CD14-positive monocyte (primary cell): ENCODE measurements at regions not wholly inside any gene's neighbourhood (a gene's known extent, or its start where the extent isn't known, plus 50 kb on each side); places are given as distances from the start of the nearest gene placed in this dataset.

Source experiments
- DNase-seq, 3 donors: peaks; one replicate each; pipeline ENCODE4 v3.0.0-alpha.2; 2011 to 2022
- H2AFZ ChIP-seq: 2 replicates; pipeline ENCODE4 v1.6.0; 2012; ENCODE audit warnings: mild to moderate bottlenecking, low read depth, low read length, inconsistent platforms; ENCODE audit not compliant: insufficient read depth, poor library complexity, severe bottlenecking
- H3K27ac ChIP-seq, 2 donors: 1 replicate in 1 of 2; 2 replicates in 1 of 2; pipeline ENCODE4 v1.5.1; 2012 to 2013; ENCODE audit warnings: low read length in 2 of 2, control low read depth in 1 of 2, inconsistent platforms in 1 of 2, low read depth in 1 of 2, mild to moderate bottlenecking in 1 of 2
- H3K27me3 ChIP-seq, 2 donors: one replicate each; pipeline versions ENCODE4 v1.6.0 to v1.6.1; 2011 to 2013; ENCODE audit warnings: low read length in 2 of 2; ENCODE audit not compliant: control insufficient read depth in 2 of 2, insufficient read depth in 2 of 2
- H3K36me3 ChIP-seq, 2 donors: replicated peaks in 1 of 2; 1 replicate in 1 of 2; 2 replicates in 1 of 2; pipeline versions ENCODE4 v1.5.1 to v1.6.1; 2012 to 2013; ENCODE audit warnings: low read length in 2 of 2, control low read depth in 1 of 2, inconsistent platforms in 1 of 2, mild to moderate bottlenecking in 1 of 2; ENCODE audit not compliant: insufficient read depth in 2 of 2, control insufficient read depth in 1 of 2
- H3K4me1 ChIP-seq, 2 donors: 1 replicate in 1 of 2; 2 replicates in 1 of 2; pipeline versions ENCODE4 v1.5.1 to v1.6.1; 2012 to 2013; ENCODE audit warnings: low read length in 2 of 2, control low read depth in 1 of 2, inconsistent platforms in 1 of 2, mild to moderate bottlenecking in 1 of 2, moderate library complexity in 1 of 2; ENCODE audit not compliant: insufficient read depth in 2 of 2, control insufficient read depth in 1 of 2
- H3K4me2 ChIP-seq: replicated peaks from 2 replicates; pipeline ENCODE3; 2012; ENCODE audit warnings: low read length, moderate library complexity, mild to moderate bottlenecking; ENCODE audit not compliant: poor library complexity, severe bottlenecking; ENCODE audit errors: extremely low read depth
- H3K4me3 ChIP-seq, 3 experiments: fragments of 200-600 bp in 1 of 3; sonication (generic) in 1 of 3; replicated peaks in 1 of 3; 1 replicate in 2 of 3; 2 replicates in 1 of 3; pipeline ENCODE4 v1.5.1; 2011 to 2013; ENCODE audit warnings: low read length in 3 of 3, mild to moderate bottlenecking in 3 of 3, control low read depth in 2 of 3, low read depth in 2 of 3, inconsistent platforms in 1 of 3, moderate library complexity in 1 of 3
- H3K79me2 ChIP-seq: 2 replicates; pipeline ENCODE4 v1.6.0; 2012; ENCODE audit warnings: mild to moderate bottlenecking, control low read depth, inconsistent platforms, low read length, moderate library complexity; ENCODE audit not compliant: insufficient read depth
- H3K9ac ChIP-seq: 2 replicates; pipeline ENCODE4 v1.6.0; 2017; ENCODE audit warnings: low read length, mild to moderate bottlenecking; ENCODE audit not compliant: insufficient read depth, poor library complexity, severe bottlenecking
- H3K9me3 ChIP-seq, 2 donors: replicated peaks in 1 of 2; 1 replicate in 1 of 2; 2 replicates in 1 of 2; pipeline versions ENCODE4 v1.5.1 to v1.6.1; 2012 to 2013; ENCODE audit warnings: low read length in 2 of 2, control low read depth in 1 of 2; ENCODE audit not compliant: control insufficient read depth in 1 of 2, insufficient read depth in 1 of 2
- H4K20me1 ChIP-seq: 2 replicates; pipeline ENCODE4 v1.6.0; 2012; ENCODE audit warnings: mild to moderate bottlenecking, low read length, control low read depth, moderate library complexity; ENCODE audit not compliant: insufficient read depth
- H3K27ac Mint-ChIP-seq, 7 donors: one replicate each; pipeline ENCODE4 v1.8.0; 2020; ENCODE audit warnings: mild to moderate bottlenecking in 7 of 7, mixed read lengths in 7 of 7, moderate library complexity in 6 of 7, inconsistent platforms in 2 of 7
- H3K27me3 Mint-ChIP-seq, 3 donors: one replicate each; pipeline ENCODE4 v1.8.0; 2021 to 2022; ENCODE audit warnings: low read depth in 3 of 3, mild to moderate bottlenecking in 3 of 3, mixed read lengths in 3 of 3, moderate library complexity in 3 of 3, inconsistent platforms in 1 of 3
- H3K36me3 Mint-ChIP-seq, 2 donors: one replicate each; pipeline ENCODE4 v1.8.0; 2020; ENCODE audit warnings: mixed read lengths in 2 of 2, inconsistent platforms in 1 of 2, mild to moderate bottlenecking in 1 of 2
- H3K4me1 Mint-ChIP-seq: one replicate; pipeline ENCODE4 v1.8.0; 2020; ENCODE audit warnings: mild to moderate bottlenecking, mixed read lengths
- H3K4me3 Mint-ChIP-seq, 2 donors: one replicate each; pipeline ENCODE4 v1.8.0; 2020; ENCODE audit warnings: mild to moderate bottlenecking in 2 of 2, mixed read lengths in 2 of 2, moderate library complexity in 1 of 2
- H3K9me3 Mint-ChIP-seq, 7 donors: one replicate each; pipeline ENCODE4 v1.8.0; 2020 to 2022; ENCODE audit warnings: mixed read lengths in 7 of 7, mild to moderate bottlenecking in 6 of 7, moderate library complexity in 6 of 7, inconsistent platforms in 2 of 7
- WGBS: methylation state at CpG from one replicate; pipeline ENCODE4 v1.1.5; 2013; ENCODE audit warnings: missing lambda C conversion rate; ENCODE audit not compliant: insufficient coverage; 5-methylcytosine and 5-hydroxymethylcytosine counted together
- intact Hi-C, 2 donors: fragments of 100-400 bp; cut with micrococcal nuclease; formaldehyde crosslinking; loops; one replicate each; pipeline versions ENCODE4 v1.15.0 to v1.15.1; 2023
- TF ChIP-seq, protein P1 (sequence below): fragments of 200-600 bp; IDR thresholded peaks from one replicate; pipeline ENCODE4 v1.8.0; 2022; ENCODE audit warnings: antibody characterized with exemption, mild to moderate bottlenecking

DNA sequence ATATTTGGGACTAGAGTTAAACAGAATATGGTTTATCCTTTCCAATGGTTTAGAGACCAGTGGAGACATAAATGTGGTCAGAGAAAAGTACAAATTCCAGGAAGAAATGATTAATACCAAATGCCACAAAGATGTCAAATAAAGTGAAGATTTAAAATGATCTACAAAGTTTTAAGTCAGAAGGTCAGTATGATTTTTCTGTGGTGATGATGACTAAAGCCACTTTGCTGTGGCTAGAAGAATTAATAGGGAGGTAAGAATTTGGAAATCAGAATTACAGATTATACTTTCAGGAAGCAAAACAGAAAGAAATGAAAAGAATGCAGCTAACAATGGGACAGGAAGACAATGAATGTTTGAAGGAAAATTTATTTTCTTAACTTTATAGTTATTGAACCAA lies 91.5 kb upstream of the CDH7 start:
- Histone ChIP-seq H3K79me2 (no peaks in the 10 kb centered on the region), H4K20me1 (no peaks in the 10 kb centered on the region), H3K4me2 (no peak overlapping the region), H3K9me3 (no peaks in the 10 kb centered on the region), H3K27ac (no peak overlapping the region), H3K4me3 (no peak overlapping the region), H2AFZ (no peak overlapping the region), H3K36me3 (no peaks in the 10 kb centered on the region), H3K27me3 (no peaks in the 10 kb centered on the region), H3K4me1 (no peaks in the 10 kb centered on the region), H3K9ac (no peak overlapping the region)
- Mint-ChIP-seq H3K36me3 (no peaks in the 10 kb centered on the region), H3K27ac (no peak overlapping the region), H3K27me3 (no peaks in the 10 kb centered on the region), H3K4me1 (no peaks in the 10 kb centered on the region), H3K4me3 (no peak overlapping the region), H3K9me3 (peaks cover 0 to 7% (median 0%) of the 10 kb centered on the region in 7 donors)
- TF ChIP-seq, protein P1, sequence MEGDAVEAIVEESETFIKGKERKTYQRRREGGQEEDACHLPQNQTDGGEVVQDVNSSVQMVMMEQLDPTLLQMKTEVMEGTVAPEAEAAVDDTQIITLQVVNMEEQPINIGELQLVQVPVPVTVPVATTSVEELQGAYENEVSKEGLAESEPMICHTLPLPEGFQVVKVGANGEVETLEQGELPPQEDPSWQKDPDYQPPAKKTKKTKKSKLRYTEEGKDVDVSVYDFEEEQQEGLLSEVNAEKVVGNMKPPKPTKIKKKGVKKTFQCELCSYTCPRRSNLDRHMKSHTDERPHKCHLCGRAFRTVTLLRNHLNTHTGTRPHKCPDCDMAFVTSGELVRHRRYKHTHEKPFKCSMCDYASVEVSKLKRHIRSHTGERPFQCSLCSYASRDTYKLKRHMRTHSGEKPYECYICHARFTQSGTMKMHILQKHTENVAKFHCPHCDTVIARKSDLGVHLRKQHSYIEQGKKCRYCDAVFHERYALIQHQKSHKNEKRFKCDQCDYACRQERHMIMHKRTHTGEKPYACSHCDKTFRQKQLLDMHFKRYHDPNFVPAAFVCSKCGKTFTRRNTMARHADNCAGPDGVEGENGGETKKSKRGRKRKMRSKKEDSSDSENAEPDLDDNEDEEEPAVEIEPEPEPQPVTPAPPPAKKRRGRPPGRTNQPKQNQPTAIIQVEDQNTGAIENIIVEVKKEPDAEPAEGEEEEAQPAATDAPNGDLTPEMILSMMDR: no peak
- DNase-seq: no peak
- intact Hi-C loops: no loop called here

DNA sequence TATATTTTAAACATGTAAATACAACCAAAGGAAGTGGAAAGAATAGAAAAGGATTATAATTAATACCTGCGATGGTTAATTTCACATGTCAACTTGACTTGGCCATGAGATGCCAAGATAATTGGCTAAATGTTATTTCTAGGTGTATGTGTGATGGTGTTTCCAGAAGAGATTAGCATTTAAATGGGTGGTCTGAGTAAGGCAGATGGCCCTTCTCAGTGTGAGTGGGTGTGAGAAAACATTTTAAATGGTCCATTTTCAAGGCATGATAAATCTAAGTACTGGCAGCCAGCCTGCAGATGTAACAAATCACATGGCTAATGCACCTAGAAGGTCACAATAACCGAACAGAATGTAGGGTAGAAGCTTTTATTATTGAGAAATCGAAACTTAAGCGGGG lies 99.6 kb upstream of the CDH7 start:
- Mint-ChIP-seq H3K9me3 (peaks cover 0 to 5% (median 0%) of the 10 kb centered on the region in 7 donors), H3K4me1 (no peaks in the 10 kb centered on the region), H3K27ac (no peak overlapping the region), H3K4me3 (no peak overlapping the region), H3K27me3 (no peaks in the 10 kb centered on the region), H3K36me3 (no peaks in the 10 kb centered on the region)
- Histone ChIP-seq H3K27me3 (no peaks in the 10 kb centered on the region), H3K9me3 (peaks cover 2 to 4% of the 10 kb centered on the region in 2 donors), H3K4me2 (no peak overlapping the region), H3K36me3 (no peaks in the 10 kb centered on the region), H3K79me2 (no peaks in the 10 kb centered on the region), H3K4me1 (no peaks in the 10 kb centered on the region), H2AFZ (no peak overlapping the region), H3K4me3 (no peak overlapping the region), H3K27ac (no peak overlapping the region), H4K20me1 (no peaks in the 10 kb centered on the region), H3K9ac (no peak overlapping the region)
- TF ChIP-seq, protein P1: no peak
- DNase-seq: no peak
- WGBS: 100% methylated on average over 2 of the region's 4 CpGs
- intact Hi-C loops: no loop called here
